ENCODE measurements at regions not wholly inside any gene's neighbourhood (a gene's known extent, or its start where the extent isn't known, plus 50 kb on each side); places are given as distances from the start of the nearest gene placed in this dataset.
"Not testable (repeated sequence)": the region's sequence is repeated elsewhere in the genome, so short reads cannot be mapped to it uniquely, and the experiment has no call there.

- no peak for TF ChIP-seq POLR2AphosphoS5 (IDR thresholded peaks at IDR 0.05; ENCODE audit: low read depth, low read length)
- FAIRE-seq (no peak), DNase-seq (ENCODE audit: insufficient read length, low spot score) (no peak)
These were observed 151.5 kb upstream of the TCF4 start for GRCh38 chr18:55739488-55739887.

- no peak for FAIRE-seq
- TF ChIP-seq SPI1 (IDR thresholded peaks at IDR 0.05; ENCODE audit: low read depth, low read length) (no peak), TAF1 (IDR thresholded peaks at IDR 0.05; ENCODE audit: low read depth, low read length) (no peak), PAX5 (IDR thresholded peaks at IDR 0.05; ENCODE audit: insufficient read depth, low read length, severe bottlenecking) (no peak), POLR2AphosphoS5 (IDR thresholded peaks at IDR 0.05; ENCODE audit: low read depth, low read length) (no peak), POLR2A (IDR thresholded peaks at IDR 0.05; ENCODE audit: low read depth, low read length) (no peak), POU2F2 (IDR thresholded peaks at IDR 0.05; ENCODE audit: low read depth, low read length) (no peak)
- DNase-seq (ENCODE audit: insufficient read length, low spot score) = no peak
These were observed 150.6 kb upstream of the TCF4 start for GRCh38 chr18:55738483-55739114.

GRCh38 chr18:55737781-55738468 is 149.9 kb upstream of the TCF4 start:
- no peak for TF ChIP-seq POLR2AphosphoS5 (IDR thresholded peaks at IDR 0.05; ENCODE audit: low read depth, low read length)
- no peak for TF ChIP-seq POLR2A (IDR thresholded peaks at IDR 0.05; ENCODE audit: low read depth, low read length)
- TF ChIP-seq POU2F2 (IDR thresholded peaks at IDR 0.05; ENCODE audit: low read depth, low read length) = no peak
- no peak for TF ChIP-seq PAX5 (IDR thresholded peaks at IDR 0.05; ENCODE audit: insufficient read depth, low read length, severe bottlenecking)
- no peak for TF ChIP-seq SPI1 (IDR thresholded peaks at IDR 0.05; ENCODE audit: low read depth, low read length)
- TF ChIP-seq TAF1 (IDR thresholded peaks at IDR 0.05; ENCODE audit: low read depth, low read length) = no peak
- DNase-seq (ENCODE audit: insufficient read length, low spot score) (no peak), FAIRE-seq (no peak)

GRCh38 chr18:55737266-55737665 is 149.3 kb upstream of the TCF4 start:
- no peak for FAIRE-seq
- no peak for DNase-seq (ENCODE audit: insufficient read length, low spot score)
- TF ChIP-seq POLR2AphosphoS5 (IDR thresholded peaks at IDR 0.05; ENCODE audit: low read depth, low read length) (no peak), SPI1 (IDR thresholded peaks at IDR 0.05; ENCODE audit: low read depth, low read length) (no peak)

- no peak for DNase-seq (ENCODE audit: insufficient read length, low spot score)
- FAIRE-seq = no peak
- no peak for TF ChIP-seq PAX5 (IDR thresholded peaks at IDR 0.05; ENCODE audit: insufficient read depth, low read length, severe bottlenecking)
- no peak for TF ChIP-seq POU2F2 (IDR thresholded peaks at IDR 0.05; ENCODE audit: low read depth, low read length)
- no peak for TF ChIP-seq POLR2A (IDR thresholded peaks at IDR 0.05; ENCODE audit: low read depth, low read length)
- TF ChIP-seq TAF1 (IDR thresholded peaks at IDR 0.05; ENCODE audit: low read depth, low read length) = no peak
- TF ChIP-seq SPI1 (IDR thresholded peaks at IDR 0.05; ENCODE audit: low read depth, low read length) = no peak
- TF ChIP-seq POLR2AphosphoS5 (IDR thresholded peaks at IDR 0.05; ENCODE audit: low read depth, low read length) = no peak
These were observed 148.0 kb upstream of the TCF4 start for GRCh38 chr18:55735969-55736368.

- no peak for TF ChIP-seq POLR2A (IDR thresholded peaks at IDR 0.05; ENCODE audit: low read depth, low read length)
- no peak for TF ChIP-seq TAF1 (IDR thresholded peaks at IDR 0.05; ENCODE audit: low read depth, low read length)
- TF ChIP-seq PAX5 (IDR thresholded peaks at IDR 0.05; ENCODE audit: insufficient read depth, low read length, severe bottlenecking) = no peak
- FAIRE-seq = no peak
These were observed 147.3 kb upstream of the TCF4 start for GRCh38 chr18:55735199-55735855.

GRCh38 chr18:55732227-55733106 is 144.5 kb upstream of the TCF4 start:
- FAIRE-seq = no peak

More at GRCh38 chr18:55735199-55735855, 147.3 kb upstream of the TCF4 start:
- no peak for DNase-seq (ENCODE audit: insufficient read length, low spot score)

GRCh38 chr18:55731594-55732042 is 143.6 kb upstream of the TCF4 start:
- no peak for TF ChIP-seq SPI1 (IDR thresholded peaks at IDR 0.05; ENCODE audit: low read depth, low read length)
- TF ChIP-seq TAF1 (IDR thresholded peaks at IDR 0.05; ENCODE audit: low read depth, low read length) = no peak
- TF ChIP-seq POLR2A (IDR thresholded peaks at IDR 0.05; ENCODE audit: low read depth, low read length) = no peak
- no peak for TF ChIP-seq POLR2AphosphoS5 (IDR thresholded peaks at IDR 0.05; ENCODE audit: low read depth, low read length)
- TF ChIP-seq POU2F2 (IDR thresholded peaks at IDR 0.05; ENCODE audit: low read depth, low read length) = no peak
- no peak for TF ChIP-seq PAX5 (IDR thresholded peaks at IDR 0.05; ENCODE audit: insufficient read depth, low read length, severe bottlenecking)
- DNase-seq (ENCODE audit: insufficient read length, low spot score) = no peak
- no peak for FAIRE-seq

More at GRCh38 chr18:55732227-55733106, 144.5 kb upstream of the TCF4 start:
- no peak for TF ChIP-seq POLR2A (IDR thresholded peaks at IDR 0.05; ENCODE audit: low read depth, low read length)
- TF ChIP-seq PAX5 (IDR thresholded peaks at IDR 0.05; ENCODE audit: insufficient read depth, low read length, severe bottlenecking) = no peak
- no peak for TF ChIP-seq POU2F2 (IDR thresholded peaks at IDR 0.05; ENCODE audit: low read depth, low read length)
- DNase-seq (ENCODE audit: insufficient read length, low spot score) = no peak

- DNase-seq (ENCODE audit: insufficient read length, low spot score); FAIRE-seq: not testable (repeated sequence)
These were observed 133.0 kb upstream of the TCF4 start for GRCh38 chr18:55721006-55721405.

- TF ChIP-seq POLR2AphosphoS5 (IDR thresholded peaks at IDR 0.05; ENCODE audit: low read depth, low read length) (no peak), TAF1 (IDR thresholded peaks at IDR 0.05; ENCODE audit: low read depth, low read length) (no peak), SPI1 (IDR thresholded peaks at IDR 0.05; ENCODE audit: low read depth, low read length) (no peak), POLR2A (IDR thresholded peaks at IDR 0.05; ENCODE audit: low read depth, low read length) (no peak), POU2F2 (IDR thresholded peaks at IDR 0.05; ENCODE audit: low read depth, low read length) (no peak), PAX5 (IDR thresholded peaks at IDR 0.05; ENCODE audit: insufficient read depth, low read length, severe bottlenecking) (no peak)
- FAIRE-seq (no peak), DNase-seq (ENCODE audit: insufficient read length, low spot score) (no peak)
These were observed 125.7 kb upstream of the TCF4 start for GRCh38 chr18:55713707-55714106.

All from GM12891 (cell line).